ENCODE measurements at regions not wholly inside any gene's neighbourhood (a gene's known extent, or its start where the extent isn't known, plus 50 kb on each side); places are given as distances from the start of the nearest gene placed in this dataset.
"Not testable (repeated sequence)": the region's sequence is repeated elsewhere in the genome, so short reads cannot be mapped to it uniquely, and the experiment has no call there.

GRCh38 chr1:146411923-146412322 is 183.1 kb upstream of the NOTCH2NLA start:
- not testable (repeated sequence) for DNase-seq (ENCODE audit: low read depth in 2 of 2)

- not testable (repeated sequence) for DNase-seq (ENCODE audit: low read depth in 2 of 2)
Observed at GRCh38 chr1:146409817-146410441, 181.1 kb upstream of the NOTCH2NLA start.

- DNase-seq (ENCODE audit: low read depth in 2 of 2) = not testable (repeated sequence)
Observed at GRCh38 chr1:146409116-146409801, 180.4 kb upstream of the NOTCH2NLA start.

GRCh38 chr1:146401281-146401825 is 172.5 kb upstream of the NOTCH2NLA start:
- not testable (repeated sequence) for DNase-seq (ENCODE audit: low read depth in 2 of 2)

GRCh38 chr1:146400173-146401121 is 171.6 kb upstream of the NOTCH2NLA start:
- not testable (repeated sequence) for DNase-seq (ENCODE audit: low read depth in 2 of 2)

- not testable (repeated sequence) for DNase-seq (ENCODE audit: low read depth in 2 of 2)
Observed at GRCh38 chr1:146399225-146399624, 170.4 kb upstream of the NOTCH2NLA start.

GRCh38 chr1:146396801-146397200 is 168.0 kb upstream of the NOTCH2NLA start:
- DNase-seq (ENCODE audit: low read depth in 2 of 2) = not testable (repeated sequence)

- DNase-seq (ENCODE audit: low read depth in 2 of 2) = not testable (repeated sequence)
Observed at GRCh38 chr1:146396242-146396641, 167.4 kb upstream of the NOTCH2NLA start.

GRCh38 chr1:146393796-146394195 is 165.0 kb upstream of the NOTCH2NLA start:
- DNase-seq (ENCODE audit: low read depth in 2 of 2) = not testable (repeated sequence)

- not testable (repeated sequence) for DNase-seq (ENCODE audit: low read depth in 2 of 2)
Observed at GRCh38 chr1:146393154-146393553, 164.3 kb upstream of the NOTCH2NLA start.

- DNase-seq (ENCODE audit: low read depth in 2 of 2) = not testable (repeated sequence)
Observed at GRCh38 chr1:146389178-146389577, 160.4 kb upstream of the NOTCH2NLA start.

- DNase-seq (ENCODE audit: low read depth in 2 of 2) = not testable (repeated sequence)
Observed at GRCh38 chr1:146387750-146388469, 159.1 kb upstream of the NOTCH2NLA start.

- not testable (repeated sequence) for DNase-seq (ENCODE audit: low read depth in 2 of 2)
Observed at GRCh38 chr1:146386851-146387749, 158.3 kb upstream of the NOTCH2NLA start.

GRCh38 chr1:146381196-146381595 is 152.4 kb upstream of the NOTCH2NLA start:
- DNase-seq (ENCODE audit: low read depth in 2 of 2) = not testable (repeated sequence)

GRCh38 chr1:146376708-146377496 is 148.1 kb upstream of the NOTCH2NLA start:
- DNase-seq (ENCODE audit: low read depth in 2 of 2) = peak; percentile 35 to 53

GRCh38 chr1:146376309-146376707 is 147.5 kb upstream of the NOTCH2NLA start:
- DNase-seq (ENCODE audit: low read depth in 2 of 2) = peak; percentile 61 to 79

- not testable (repeated sequence) for DNase-seq (ENCODE audit: low read depth in 2 of 2)
Observed at GRCh38 chr1:146375108-146375507, 146.3 kb upstream of the NOTCH2NLA start.

- DNase-seq (ENCODE audit: low read depth in 2 of 2) = peak; percentile 15 to 16
Observed at GRCh38 chr1:146369940-146370339, 141.1 kb upstream of the NOTCH2NLA start.

- not testable (repeated sequence) for DNase-seq (ENCODE audit: low read depth in 2 of 2)
Observed at GRCh38 chr1:146355373-146355772, 126.6 kb upstream of the NOTCH2NLA start.

Data from activated CD8-positive, alpha-beta memory T cell treated with anti-CD3 and anti-CD28 coated beads for 4 hours (primary cell).